A673 (cell line): ENCODE measurements at regions not wholly inside any gene's neighbourhood (a gene's known extent, or its start where the extent isn't known, plus 50 kb on each side); places are given as distances from the start of the nearest gene placed in this dataset.

Source experiments
- BruUV-seq: library from RNA; stranded (reverse); fragments of 400-500 nt; replicated peaks from 2 replicates; lab custom pipeline; 2021; lab: Mats Ljungman, UMichigan
- CTCF ChIA-PET: fragments of 300-600 bp; sonication (Branson Sonifier 250); formaldehyde crosslinking; loops from one replicate; lab custom pipeline; 2022; ENCODE audit warnings: antibody characterized with exemption; lab: Charles Lee
- POLR2A ChIA-PET: fragments of 300-600 bp; sonication (Branson Sonifier 250); formaldehyde crosslinking; loops from one replicate; lab custom pipeline; 2022; ENCODE audit warnings: antibody characterized with exemption; ENCODE audit not compliant: low non-redundant PET; lab: Charles Lee
- DNase-seq: peaks from one replicate; pipeline ENCODE4 v3.0.0-alpha.2; 2015; ENCODE audit warnings: low spot score
- H3K27ac ChIP-seq: fragments of 200-600 bp; sonication (generic); 2 replicates; pipeline ENCODE4 v1.5.1; 2016; ENCODE audit warnings: mixed run types, low read depth, mild to moderate bottlenecking, mixed read lengths, antibody characterized with exemption, low read length; ENCODE audit not compliant: poor library complexity, severe bottlenecking
- H3K27me3 ChIP-seq: fragments of 200-600 bp; sonication (generic); replicated peaks from 2 replicates; pipeline ENCODE4 v1.6.1; 2017; ENCODE audit warnings: mixed run types, low read depth, mild to moderate bottlenecking, mixed read lengths, antibody characterized with exemption, low read length; ENCODE audit not compliant: insufficient read depth, poor library complexity
- H3K36me3 ChIP-seq: fragments of 200-600 bp; sonication (generic); 2 replicates; pipeline ENCODE4 v1.6.1; 2016; ENCODE audit warnings: mixed run types, mild to moderate bottlenecking, mixed read lengths, antibody characterized with exemption, low read length; ENCODE audit not compliant: insufficient read depth, poor library complexity, severe bottlenecking
- H3K4me1 ChIP-seq: fragments of 200-600 bp; sonication (generic); 2 replicates; pipeline ENCODE4 v1.6.1; 2017; ENCODE audit warnings: mixed run types, mild to moderate bottlenecking, mixed read lengths, antibody characterized with exemption, low read length; ENCODE audit not compliant: insufficient read depth, poor library complexity, severe bottlenecking
- H3K4me3 ChIP-seq: fragments of 200-600 bp; sonication (generic); 2 replicates; pipeline ENCODE4 v1.5.1; 2016; ENCODE audit warnings: low read depth, mixed run types, mild to moderate bottlenecking, mixed read lengths, low read length; ENCODE audit not compliant: poor library complexity, severe bottlenecking
- H3K9me3 ChIP-seq: fragments of 200-600 bp; sonication (generic); 2 replicates; pipeline ENCODE4 v1.6.1; 2016; ENCODE audit warnings: mixed run types, low read depth, mild to moderate bottlenecking, mixed read lengths, antibody characterized with exemption, low read length; ENCODE audit not compliant: poor library complexity, severe bottlenecking
- CTCF ChIP-seq: fragments of 300-800, 200-600 bp; sonication (generic); conservative IDR thresholded peaks from 2 replicates; pipeline ENCODE4 v1.5.1; 2017; ENCODE audit warnings: low read depth, mild to moderate bottlenecking, antibody characterized with exemption, low read length, moderate library complexity, mixed read lengths
- EZH2 ChIP-seq: fragments of 200-600 bp; sonication (generic); IDR thresholded peaks from 2 replicates; pipeline ENCODE4 v1.6.1; 2017; ENCODE audit warnings: borderline replicate concordance, low read depth, mild to moderate bottlenecking, mixed read lengths, antibody characterized with exemption, low read length; ENCODE audit not compliant: poor library complexity, severe bottlenecking
- intact Hi-C: fragments of 100-400 bp; cut with micrococcal nuclease; formaldehyde crosslinking; loops from one replicate; pipeline ENCODE4 v1.10.0; 2022; ENCODE audit not compliant: unreplicated experiment

GRCh38 chr6:25089442-25089841 is 153.7 kb upstream of the RIPOR2 start:
- H3K4me3 ChIP-seq = no peak overlapping the region
- CTCF ChIA-PET = no interaction called here
- intact Hi-C loops = no loop called here
- H3K36me3 ChIP-seq = no peaks in the 10 kb centered on the region
- no peaks in the 10 kb centered on the region for H3K9me3 ChIP-seq
- POLR2A ChIA-PET = no interaction called here
- H3K4me1 ChIP-seq = peaks cover 32% of the 10 kb centered on the region
- TF ChIP-seq CTCF = no peak
- no peak for TF ChIP-seq EZH2
- peak; percentile 58 for DNase-seq
- no peaks in the 10 kb centered on the region for H3K27me3 ChIP-seq
- no peak overlapping the region for H3K27ac ChIP-seq
- no TSS peak for BruUV-seq

- Histone ChIP-seq H3K4me1 (peaks cover 2% of the 10 kb centered on the region), H3K36me3 (no peaks in the 10 kb centered on the region), H3K27ac (no peak overlapping the region), H3K9me3 (no peaks in the 10 kb centered on the region), H3K27me3 (no peaks in the 10 kb centered on the region), H3K4me3 (no peak overlapping the region)
- BruUV-seq = no TSS peak
- TF ChIP-seq CTCF (no peak), EZH2 (no peak)
- intact Hi-C loops = no loop called here
- POLR2A ChIA-PET = no interaction called here
- CTCF ChIA-PET = interaction anchor here (0.6 kb wide), 1 partner anchor 600 kb away, joined by 6 read pairs; the partner anchor contains the start of gene ALDH5A1
- no peak for DNase-seq
These were observed 159.0 kb upstream of the RIPOR2 start for GRCh38 chr6:25094726-25095125.

- H3K4me1 ChIP-seq = no peaks in the 10 kb centered on the region
- POLR2A ChIA-PET = no interaction called here
- DNase-seq = no peak
- CTCF ChIA-PET = no interaction called here
- H3K27me3 ChIP-seq = no peaks in the 10 kb centered on the region
- no peak overlapping the region for H3K4me3 ChIP-seq
- intact Hi-C loops = no loop called here
- no peaks in the 10 kb centered on the region for H3K9me3 ChIP-seq
- no peak overlapping the region for H3K27ac ChIP-seq
- TF ChIP-seq EZH2 = no peak
- TF ChIP-seq CTCF = no peak
- no peaks in the 10 kb centered on the region for H3K36me3 ChIP-seq
- BruUV-seq = no TSS peak
These were observed 164.5 kb upstream of the RIPOR2 start for GRCh38 chr6:25100288-25100687.
